C1 segment of cervical spinal cord (tissue), 14 donors: ENCODE measurements at regions not wholly inside any gene's neighbourhood (a gene's known extent, or its start where the extent isn't known, plus 50 kb on each side); places are given as distances from the start of the nearest gene placed in this dataset.
"Not testable (repeated sequence)": the region's sequence is repeated elsewhere in the genome, so short reads cannot be mapped to it uniquely, and the experiment has no call there.

ENCODE experiments used
- DNase-seq, 14 donors: peaks; one replicate each; lab custom pipeline; 2025; lab: John Stamatoyannopoulos, UW

GRCh38 chr2:44084850-44085249 is 83.8 kb upstream of the PPM1B start:
- no peak for DNase-seq

- DNase-seq = peak in 3 of 14 donors; percentile 45 to 62 (median 58)
Measured at GRCh38 chr2:44086629-44087028, 82.0 kb upstream of the PPM1B start.

GRCh38 chr2:44087036-44087713 is 81.5 kb upstream of the PPM1B start:
- DNase-seq = peak in 13 of 14 donors; percentile 56 to 92 (median 84)

- DNase-seq = peak in 3 of 14 donors; percentile 28 to 49 (median 41)
Measured at GRCh38 chr2:44087714-44088092, 81.0 kb upstream of the PPM1B start.

- DNase-seq = not testable (repeated sequence)
Measured at GRCh38 chr2:44092519-44092918, 76.2 kb upstream of the PPM1B start.

GRCh38 chr2:44093970-44094369 is 74.7 kb upstream of the PPM1B start:
- DNase-seq = no peak

- DNase-seq = no peak
Measured at GRCh38 chr2:44097322-44097907, 71.3 kb upstream of the PPM1B start.

GRCh38 chr2:44098050-44098449 is 70.6 kb upstream of the PPM1B start:
- no peak for DNase-seq

GRCh38 chr2:44098891-44099290 is 69.8 kb upstream of the PPM1B start:
- no peak for DNase-seq

GRCh38 chr2:44100351-44100750 is 68.3 kb upstream of the PPM1B start:
- no peak for DNase-seq

GRCh38 chr2:44101246-44101645 is 67.4 kb upstream of the PPM1B start:
- DNase-seq = no peak

GRCh38 chr2:44102790-44103562 is 65.7 kb upstream of the PPM1B start:
- no peak for DNase-seq

GRCh38 chr2:44103639-44104038 is 65.0 kb upstream of the PPM1B start:
- DNase-seq = no peak

- no peak for DNase-seq
Measured at GRCh38 chr2:44104855-44105271, 63.8 kb upstream of the PPM1B start.

- DNase-seq = not testable (repeated sequence)
Measured at GRCh38 chr2:44106509-44106908, 62.2 kb upstream of the PPM1B start.

GRCh38 chr2:44107086-44107740 is 61.5 kb upstream of the PPM1B start:
- DNase-seq = no peak

- no peak for DNase-seq
Measured at GRCh38 chr2:44107974-44108373, 60.7 kb upstream of the PPM1B start.

GRCh38 chr2:44109166-44109565 is 59.5 kb upstream of the PPM1B start:
- DNase-seq = no peak

- DNase-seq = no peak
Measured at GRCh38 chr2:44110444-44110843, 58.2 kb upstream of the PPM1B start.

GRCh38 chr2:44112096-44112495 is 56.6 kb upstream of the PPM1B start:
- no peak for DNase-seq

GRCh38 chr2:44116319-44116718 is 52.4 kb upstream of the PPM1B start:
- DNase-seq = no peak

GRCh38 chr2:44118257-44118656 is 50.4 kb upstream of the PPM1B start:
- DNase-seq = no peak
